NCI-H1048 (cell line): ENCODE measurements at regions not wholly inside any gene's neighbourhood (a gene's known extent, or its start where the extent isn't known, plus 50 kb on each side); places are given as distances from the start of the nearest gene placed in this dataset.
"Not testable (repeated sequence)": the region's sequence is repeated elsewhere in the genome, so short reads cannot be mapped to it uniquely, and the experiment has no call there.

Experiments used
- DNase-seq: peaks from one replicate; lab custom pipeline; 2025; lab: John Stamatoyannopoulos, UW

DNA sequence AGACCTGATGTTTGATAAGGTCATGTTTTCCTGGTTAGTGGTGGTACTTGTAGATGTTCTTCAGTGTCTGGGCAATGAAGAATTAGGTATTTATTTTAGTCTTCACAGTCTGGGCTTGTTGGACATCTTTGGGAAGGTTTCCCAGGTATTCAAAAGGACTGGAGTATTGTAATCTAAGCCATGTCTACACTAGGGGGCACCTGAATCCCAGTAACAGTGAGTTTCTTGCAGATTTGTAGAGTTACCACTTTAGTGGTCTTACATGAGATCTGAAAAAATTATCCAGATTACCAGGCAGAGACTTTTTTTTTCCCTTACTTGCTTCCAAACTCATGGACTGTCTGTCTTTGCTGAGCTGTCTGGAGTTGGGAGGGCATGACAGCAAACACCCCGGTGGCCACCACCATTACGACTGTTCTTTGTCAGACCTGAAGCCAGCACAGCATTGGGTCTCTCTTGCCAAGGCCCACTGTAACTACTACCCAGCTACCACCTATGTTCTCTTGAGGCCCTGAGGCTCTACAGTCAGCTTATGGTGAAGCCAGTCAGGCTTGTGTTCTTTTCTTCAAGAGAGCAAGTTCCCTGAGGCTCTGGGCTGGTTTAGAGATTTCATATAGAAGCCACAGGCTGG is 820.7 kb upstream of the FBXO33 start:
- no peak for DNase-seq

DNA sequence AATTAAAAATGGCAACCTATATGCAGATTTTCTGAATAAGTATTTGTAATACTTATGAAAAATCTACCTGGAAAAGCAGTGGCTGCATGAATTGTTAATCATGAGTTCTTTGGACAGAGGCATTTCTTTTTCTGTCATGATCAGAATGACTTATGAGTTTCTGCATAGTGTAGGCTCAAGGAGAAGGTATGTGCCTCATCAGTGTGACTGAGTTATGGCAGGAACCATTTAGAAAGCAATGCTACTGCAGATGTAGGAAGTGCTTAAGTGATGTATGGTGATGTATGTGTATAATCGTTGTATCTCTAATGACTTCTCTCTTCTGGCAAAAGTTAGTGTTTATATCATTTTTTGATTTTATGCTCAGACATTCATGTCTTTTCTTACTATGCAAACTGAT is 816.4 kb upstream of the FBXO33 start:
- DNase-seq = no peak

DNA sequence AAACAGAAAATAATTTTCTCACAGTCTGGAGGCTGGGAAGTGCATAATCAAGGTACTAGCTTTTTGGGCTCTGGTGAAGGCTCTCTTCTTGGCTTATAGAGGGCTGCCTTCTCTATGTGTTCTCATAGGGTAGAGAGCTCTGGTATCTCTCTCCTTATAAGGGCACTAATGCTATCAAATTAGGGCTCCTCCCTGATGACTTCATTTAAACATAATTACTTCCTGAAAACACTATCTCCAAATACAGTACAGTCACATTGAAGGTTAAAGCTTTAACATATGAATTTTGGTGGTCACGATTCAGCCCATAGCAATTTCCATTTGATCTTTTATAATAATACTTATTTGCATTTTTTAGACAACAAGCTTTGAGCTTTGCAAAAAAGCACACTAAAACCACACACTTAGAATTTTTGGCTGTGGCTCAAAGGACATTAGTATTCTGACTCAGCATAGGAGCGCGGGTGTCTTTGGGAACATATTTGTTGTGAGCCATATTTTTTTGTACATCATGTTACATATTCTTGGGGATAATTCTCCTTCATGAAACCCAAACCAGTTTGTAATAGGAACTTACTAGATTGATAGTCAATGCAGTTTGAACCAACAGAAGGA is 808.1 kb upstream of the FBXO33 start:
- no peak for DNase-seq

DNA sequence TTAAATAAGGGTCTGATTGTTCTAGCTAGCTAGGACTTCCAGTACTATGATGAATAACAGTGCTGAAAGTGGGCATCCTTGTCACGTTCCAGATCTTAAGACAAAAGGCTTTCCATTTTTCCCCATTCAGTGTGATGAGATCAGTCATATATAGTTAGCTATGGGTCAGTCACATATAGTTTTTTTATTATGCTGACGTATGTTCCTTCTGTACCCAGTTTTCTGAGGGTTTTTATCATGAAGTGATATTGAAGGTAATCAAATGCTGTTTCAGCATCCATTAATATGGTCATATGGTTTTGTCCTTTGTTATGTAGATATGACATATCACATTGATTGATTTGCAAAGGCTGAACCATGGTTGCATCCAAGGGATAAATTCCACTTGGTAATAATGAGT is 800.1 kb upstream of the FBXO33 start:
- no peak for DNase-seq

DNA sequence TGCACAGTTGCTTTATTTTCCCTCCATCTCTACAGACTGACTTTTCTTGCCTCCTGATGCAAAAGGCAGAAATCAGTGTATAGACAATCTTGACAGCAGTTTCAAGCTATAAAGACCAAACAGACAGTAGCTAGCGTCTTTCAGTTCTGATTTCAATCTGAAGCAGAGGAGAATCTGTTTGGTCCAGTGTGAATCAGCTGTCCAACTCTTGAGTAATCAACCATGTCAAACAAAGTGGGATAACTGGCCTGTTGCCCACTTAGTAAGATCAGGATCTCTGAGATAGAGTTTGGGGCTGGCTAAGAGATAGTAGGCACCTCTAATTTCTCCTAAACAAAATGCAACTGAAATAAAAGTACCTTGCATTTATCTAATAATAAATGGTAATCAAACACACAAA is 797.4 kb upstream of the FBXO33 start:
- no peak for DNase-seq

DNA sequence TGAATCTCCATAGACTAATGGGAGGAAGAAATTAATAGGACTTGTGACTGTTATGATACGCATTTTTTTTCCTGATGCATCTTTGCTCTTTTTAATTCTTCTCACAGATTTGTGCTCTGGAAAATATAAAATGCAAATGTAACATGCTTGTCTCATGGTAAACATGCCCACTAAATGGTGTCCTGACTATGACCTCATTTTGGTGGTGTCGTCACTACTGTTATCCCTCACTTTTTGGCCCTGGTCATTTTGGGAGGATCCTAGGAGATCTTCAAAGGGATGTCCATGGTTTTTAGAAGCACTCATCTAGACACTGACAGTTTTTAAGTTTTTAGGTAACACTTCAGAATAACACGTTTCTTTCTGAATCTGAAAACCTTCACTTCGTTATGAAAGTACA is 790.8 kb upstream of the FBXO33 start:
- no peak for DNase-seq

DNA sequence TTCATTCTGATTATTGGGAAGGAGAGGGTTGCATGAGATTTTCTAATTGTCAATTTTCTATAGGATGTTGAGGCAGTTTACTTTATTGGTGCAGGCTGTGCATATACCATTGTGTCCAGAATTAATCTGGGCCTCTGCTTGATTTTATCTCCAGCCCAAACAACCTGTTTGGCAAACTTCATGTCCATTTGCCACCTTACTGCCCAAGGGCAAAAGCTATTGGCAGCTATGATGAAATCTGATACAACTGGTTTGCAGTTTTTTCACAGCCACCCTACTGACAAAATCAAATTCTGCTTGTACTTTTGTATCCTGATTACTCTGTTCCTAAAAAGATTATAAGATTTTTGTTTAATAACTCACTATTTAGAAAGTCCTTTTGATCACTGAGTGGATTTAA is 789.2 kb upstream of the FBXO33 start:
- DNase-seq = no peak

DNA sequence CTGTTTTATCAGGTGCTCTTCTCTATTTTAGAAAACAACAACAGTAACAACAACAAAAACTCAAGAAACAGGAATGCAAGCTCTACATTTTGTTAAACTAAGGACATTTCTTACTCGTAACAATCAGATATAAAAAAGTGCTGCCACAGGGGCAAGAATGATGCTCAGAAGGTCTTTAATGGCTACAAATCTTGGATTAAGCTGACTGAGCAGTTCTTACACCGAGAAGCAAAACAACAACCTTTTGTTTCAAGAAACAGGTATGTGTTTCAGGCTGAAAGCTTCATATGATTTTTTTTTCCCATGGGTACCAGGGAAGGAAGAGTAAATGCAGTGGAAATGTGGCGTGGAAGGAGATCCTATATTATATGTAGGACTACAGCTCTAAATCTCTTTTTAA is 786.8 kb upstream of the FBXO33 start:
- DNase-seq = no peak

DNA sequence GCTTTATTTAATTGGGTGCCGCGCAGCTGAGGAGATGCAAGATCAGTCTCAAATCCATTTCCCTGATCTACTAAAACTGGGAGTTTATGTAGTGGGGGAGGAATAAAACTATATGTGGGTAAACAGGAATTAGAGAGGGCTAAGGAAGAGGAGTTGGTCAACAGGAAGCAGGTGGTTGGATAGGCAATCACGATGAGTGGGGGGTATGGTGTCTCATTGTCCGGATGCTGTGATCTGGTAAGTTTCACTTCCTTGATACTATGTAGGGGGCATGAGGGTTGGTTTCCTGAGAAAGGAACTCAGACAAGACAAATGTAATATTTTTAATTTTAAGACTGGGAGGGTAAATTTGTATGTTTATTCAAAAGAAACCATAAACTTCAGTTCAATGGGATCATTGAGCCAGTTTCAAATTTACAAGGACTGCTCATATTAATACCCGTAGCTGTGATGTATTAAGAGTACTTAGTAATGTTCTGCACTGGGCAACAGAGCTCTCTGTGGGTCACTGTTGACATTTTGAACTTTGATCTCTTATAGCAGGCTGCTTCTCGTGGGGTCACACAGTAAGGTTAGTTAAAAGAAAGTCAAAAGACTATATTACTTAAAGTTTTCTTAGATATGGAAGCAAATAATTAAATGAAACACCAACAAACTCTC is 786.2 kb upstream of the FBXO33 start:
- DNase-seq = no peak

DNA sequence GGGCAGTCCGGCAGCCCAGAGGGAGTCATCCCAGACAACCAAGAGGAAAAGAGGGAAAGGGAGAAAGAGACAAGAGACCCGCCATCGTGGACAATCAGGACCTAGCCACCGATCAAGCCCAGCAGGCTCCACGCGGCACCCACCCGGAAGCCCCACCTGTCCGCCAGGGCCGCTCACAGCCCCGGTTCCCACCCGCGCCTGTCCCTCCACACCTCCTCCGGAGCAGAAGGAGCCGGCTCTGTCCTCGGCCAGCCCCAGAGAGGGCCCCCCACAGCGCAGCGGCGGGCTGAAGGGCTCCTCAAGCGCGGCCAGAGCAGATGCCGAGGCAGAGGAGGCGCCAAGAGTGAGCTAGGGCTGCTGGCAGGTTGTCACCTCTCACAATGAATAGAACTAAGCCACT is 784.7 kb upstream of the FBXO33 start:
- no peak for DNase-seq

DNA sequence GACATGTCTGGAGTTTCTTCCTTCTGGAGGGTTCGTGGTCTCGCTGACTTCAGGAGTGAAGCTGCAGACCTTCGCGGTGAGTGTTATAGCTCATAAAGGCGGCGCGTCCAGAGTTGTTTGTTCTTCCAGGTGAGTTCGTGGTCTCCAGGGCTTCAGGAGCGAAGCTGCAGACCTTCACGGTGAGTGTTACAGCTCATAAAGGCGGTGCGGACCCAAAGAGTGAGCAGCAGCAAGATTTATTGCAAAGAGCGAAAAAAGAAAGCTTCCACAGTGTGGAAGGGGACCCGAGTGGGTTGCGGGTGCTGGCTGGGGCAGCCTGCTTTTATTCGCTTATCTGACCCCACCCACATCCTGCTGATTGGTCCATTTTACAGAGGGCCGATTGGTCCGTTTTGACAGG is 784.2 kb upstream of the FBXO33 start:
- DNase-seq = not testable (repeated sequence)

DNA sequence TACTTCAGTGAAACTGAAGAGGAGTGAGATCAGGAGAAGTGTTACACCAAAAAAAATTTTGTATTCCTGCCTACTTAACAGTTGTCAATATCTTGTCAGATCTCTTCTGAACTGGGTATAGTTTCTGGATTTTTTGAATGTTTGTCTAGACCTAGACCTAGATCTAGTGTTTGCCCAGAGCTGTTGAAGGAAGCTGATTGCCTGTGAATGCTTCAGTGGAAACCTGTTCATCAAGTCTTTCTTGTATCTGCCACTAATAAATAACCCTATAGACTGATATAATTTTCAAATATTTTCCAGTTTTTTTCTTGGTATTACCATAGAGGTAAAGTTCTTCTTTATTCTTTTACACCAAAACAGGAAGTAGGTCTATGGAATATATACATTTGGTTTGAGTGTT is 781.5 kb upstream of the FBXO33 start:
- DNase-seq = no peak

DNA sequence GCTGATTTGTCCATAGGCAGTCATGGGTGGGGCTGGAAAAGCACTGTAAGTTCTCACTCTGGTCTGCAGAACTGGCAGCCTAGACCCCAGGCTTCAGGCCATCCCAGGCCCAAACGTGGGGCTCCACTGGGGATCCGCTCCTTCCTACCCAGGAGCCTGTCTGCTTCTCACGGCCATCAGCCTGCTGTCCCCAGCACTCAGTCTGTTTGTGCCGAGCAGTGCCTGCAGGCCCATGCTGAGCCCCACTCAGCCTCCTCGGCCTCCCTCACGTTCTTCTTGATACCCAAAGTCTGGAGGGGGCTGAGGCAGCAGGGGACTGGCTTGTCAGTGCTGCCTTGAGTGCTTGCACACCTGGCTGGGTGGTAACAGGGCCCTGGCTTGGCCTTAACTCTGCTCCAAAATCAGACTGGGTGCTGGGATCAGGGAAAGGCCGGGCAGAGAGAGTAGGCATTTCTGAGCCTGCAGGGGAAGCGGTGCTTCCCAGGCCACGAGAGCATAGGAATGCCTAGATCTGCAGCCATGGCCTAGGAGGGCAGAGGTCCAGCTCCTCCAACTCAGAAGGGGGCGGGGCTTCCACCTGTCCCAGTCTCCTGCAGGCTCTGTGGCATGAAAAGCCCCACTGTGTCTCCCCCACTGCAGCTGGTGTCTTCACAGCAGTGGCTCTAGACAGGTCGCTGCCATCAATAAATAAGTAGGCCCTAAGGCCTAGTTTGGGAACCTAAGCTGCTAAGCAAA is 772.4 kb upstream of the FBXO33 start:
- no peak for DNase-seq

DNA sequence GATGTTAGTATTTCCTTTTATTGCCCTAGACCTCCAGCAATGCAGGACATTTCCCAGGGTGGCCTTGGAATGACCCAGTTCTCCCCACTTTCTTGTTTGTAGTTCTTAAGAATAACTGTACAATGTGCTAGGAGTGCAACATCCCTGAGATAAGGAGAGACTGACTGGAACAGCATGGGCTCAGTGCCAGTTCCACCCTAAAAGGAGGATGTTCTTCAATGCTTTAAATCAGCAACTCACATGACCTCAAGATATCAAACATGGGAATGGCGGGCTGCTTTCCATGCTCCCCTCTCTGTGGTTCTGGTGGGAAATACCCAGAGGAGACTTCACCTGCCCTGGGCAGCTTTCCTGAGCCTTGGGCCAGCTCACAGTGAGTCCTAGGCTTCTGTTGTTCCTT is 766.9 kb upstream of the FBXO33 start:
- DNase-seq = no peak

DNA sequence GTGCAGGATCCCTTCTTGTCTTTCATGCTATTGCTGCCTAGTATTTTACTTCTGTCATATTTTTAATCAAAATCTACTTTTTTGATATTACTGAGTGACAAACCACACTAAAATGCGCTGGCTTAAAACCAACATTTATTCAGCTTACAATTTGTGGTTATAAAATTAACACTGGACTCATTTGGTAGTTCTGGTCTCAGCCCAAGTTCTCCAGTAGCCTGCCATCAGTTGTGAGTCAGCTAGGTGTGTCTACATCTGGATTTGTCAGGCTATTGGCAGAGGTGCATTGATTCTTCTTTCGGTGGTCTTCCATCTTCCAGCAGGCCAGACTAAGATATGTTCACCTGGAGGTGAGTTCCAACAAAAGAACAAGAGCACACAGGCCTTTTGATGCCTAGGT is 765.1 kb upstream of the FBXO33 start:
- no peak for DNase-seq

DNA sequence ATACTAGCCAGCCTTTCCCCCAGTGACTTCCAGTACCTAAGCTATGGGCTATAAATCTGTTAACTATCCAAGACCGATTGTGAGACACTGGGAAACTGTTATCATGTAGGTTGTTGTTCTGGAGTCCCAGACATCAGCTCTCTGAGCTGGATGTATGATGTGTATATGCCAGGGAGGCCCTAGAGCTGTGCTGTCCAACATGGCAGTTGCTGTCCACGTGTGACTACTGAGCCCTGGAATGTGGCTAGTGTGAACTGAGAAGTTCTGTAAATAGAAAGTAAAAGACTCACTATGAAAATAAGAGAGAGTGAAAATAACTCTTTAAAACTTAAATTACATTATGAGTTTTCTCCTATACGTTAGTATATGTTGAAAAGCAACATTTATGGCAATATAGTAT is 755.8 kb upstream of the FBXO33 start:
- DNase-seq = no peak

DNA sequence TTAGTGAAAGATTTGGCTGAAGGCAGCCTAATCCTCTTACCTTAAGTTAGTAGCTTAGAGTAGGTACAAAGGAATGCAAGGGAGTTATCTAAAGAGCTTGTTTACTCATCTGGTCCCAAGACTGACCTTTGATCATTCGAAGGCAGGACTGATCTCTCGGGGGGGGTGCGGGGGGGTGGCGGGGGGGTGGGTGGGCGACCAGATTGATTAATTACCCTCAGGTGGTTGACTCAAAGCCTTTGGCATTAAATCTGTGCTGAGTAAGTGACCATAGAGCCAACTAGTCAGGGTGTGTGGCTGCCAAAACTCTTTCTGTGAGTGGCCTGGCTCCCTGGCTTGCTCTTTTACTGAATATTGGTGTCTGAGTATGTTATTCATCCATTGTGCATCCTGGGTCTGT is 731.9 kb upstream of the FBXO33 start:
- DNase-seq = no peak

DNA sequence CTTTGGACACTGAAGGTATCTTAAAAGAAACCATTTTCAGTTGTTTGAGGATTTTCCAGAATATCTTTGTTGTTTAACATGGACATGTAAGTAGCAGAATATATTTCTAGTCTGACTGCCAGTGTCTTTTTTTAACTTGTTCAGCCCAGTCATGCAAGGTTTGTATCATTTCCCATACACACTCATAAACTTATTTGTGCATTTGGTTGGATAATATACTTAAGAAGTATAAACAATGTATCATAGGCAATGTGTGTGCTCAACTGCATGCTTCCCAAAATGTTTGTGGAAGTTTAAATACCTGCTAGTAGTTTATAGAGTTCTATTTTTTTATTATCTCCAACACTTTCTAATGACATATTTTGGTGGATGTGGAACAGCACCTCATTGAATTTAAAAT is 707.4 kb upstream of the FBXO33 start:
- no peak for DNase-seq

DNA sequence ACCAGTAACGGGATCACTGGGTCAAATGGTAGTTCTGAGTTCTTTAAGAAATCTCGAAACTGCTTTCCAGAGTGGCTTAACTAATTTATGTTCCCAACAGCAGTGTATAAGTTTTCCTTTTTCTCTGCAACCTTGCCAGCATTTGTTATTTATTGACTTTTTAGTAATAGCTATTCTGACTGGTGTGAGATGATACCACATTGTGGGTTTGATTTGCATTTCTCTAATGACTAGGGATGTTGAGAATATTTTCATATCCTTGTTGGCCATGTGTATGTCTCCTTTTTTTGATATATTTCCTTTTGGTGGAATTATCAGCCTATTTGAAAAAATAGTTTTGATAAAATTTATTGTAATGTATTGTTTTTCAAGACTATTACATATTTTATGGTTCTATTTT is 701.2 kb upstream of the FBXO33 start:
- DNase-seq = no peak

DNA sequence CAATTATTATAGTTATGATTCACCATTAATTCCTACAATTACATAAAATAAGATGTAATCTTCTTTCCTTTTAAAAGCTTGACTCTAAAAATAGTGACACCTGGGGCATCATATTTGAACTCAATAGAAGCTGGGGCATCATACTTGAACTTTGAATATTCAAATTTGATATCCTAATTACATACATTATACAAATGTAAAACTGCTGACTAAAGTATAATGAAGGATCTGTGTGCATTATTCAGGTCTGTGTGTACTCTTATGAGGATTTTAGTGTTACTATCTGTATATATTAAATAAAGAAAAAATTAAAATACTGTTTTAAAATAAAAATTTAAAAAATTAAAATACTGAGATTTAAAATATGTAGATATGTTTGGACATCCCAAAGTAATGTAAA is 696.9 kb upstream of the FBXO33 start:
- DNase-seq = peak; percentile 72

DNA sequence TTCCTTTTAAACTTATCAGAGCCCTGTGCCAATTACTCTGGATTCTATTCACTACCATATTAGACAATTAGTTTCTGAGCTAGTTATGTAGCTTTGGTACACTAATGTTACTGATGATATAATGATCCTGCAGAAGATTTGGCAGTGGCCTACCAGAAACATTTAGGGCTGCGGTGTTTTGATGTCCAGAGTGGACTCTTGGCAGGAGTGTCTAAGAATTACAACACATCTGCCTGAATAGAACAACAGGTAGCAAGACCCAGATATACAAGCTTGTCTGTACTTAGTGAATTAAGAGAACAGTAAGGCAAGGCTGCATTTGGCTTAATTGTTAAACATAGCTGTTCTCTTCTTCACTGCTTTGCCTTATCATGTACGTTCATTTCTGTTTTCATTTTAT is 691.6 kb upstream of the FBXO33 start:
- DNase-seq = no peak

DNA sequence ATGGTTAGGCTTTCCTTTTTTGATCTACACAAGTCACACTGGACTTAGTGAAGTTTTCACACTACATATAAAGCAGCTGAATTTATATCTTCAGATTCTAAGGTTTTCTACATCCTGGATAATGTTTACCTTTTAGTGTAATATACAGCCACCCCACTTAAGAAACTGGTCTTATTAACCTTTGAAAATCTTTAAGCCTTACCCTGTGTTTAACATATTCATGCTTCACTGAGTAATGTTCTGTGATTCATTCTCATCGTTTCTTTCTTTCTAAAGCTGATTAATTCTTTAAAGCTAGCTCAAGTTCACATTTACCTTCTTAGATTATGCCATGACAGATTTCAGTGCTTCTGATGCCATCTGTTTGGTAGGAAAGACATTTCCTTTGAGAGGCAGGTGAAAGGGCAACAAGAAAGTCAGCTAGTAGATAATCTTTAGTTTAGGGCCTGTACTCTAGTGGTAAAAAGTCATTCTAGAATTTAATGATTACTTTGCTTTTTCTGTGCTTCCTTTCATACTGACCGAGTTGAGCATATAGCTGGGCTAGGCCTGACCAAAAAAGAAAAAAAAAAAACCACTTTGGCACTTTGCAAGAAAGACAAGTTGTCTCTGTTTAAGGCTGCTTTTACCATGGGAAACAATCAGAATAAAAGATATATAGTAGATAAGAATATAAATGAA is 690.9 kb upstream of the FBXO33 start:
- DNase-seq = no peak

DNA sequence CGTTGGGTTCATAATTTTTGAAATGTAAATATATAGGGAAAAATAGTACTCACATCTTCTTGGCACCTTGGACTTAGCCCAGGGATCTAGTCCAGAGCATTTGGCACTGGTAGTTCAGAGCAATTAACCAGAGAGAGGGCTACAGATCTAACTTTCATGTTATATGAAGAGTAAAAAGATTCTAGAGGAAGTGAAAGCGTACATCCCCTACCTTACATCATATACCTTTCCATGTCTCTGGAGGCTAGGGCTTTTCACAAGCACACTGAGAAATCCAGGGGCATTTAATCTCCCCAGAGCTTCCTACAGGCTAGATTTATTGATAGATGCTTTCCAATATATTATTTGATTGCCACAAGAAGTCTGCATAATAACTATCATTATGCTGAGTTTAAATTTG is 687.5 kb upstream of the FBXO33 start:
- DNase-seq = no peak
